Stomach (tissue), 4 donors: ENCODE measurements at regions not wholly inside any gene's neighbourhood (a gene's known extent, or its start where the extent isn't known, plus 50 kb on each side); places are given as distances from the start of the nearest gene placed in this dataset.

ENCODE experiments used
- EP300 ChIP-seq: sonication (generic); formaldehyde crosslinking; IDR thresholded peaks from one replicate; pipeline ENCODE4 v1.6.1; 2017; ENCODE audit warnings: antibody characterized with exemption
- TF ChIP-seq, protein P1 (sequence below), 7 experiments: fragments of 450-650 bp in 4 of 7; fragments of 200-600 bp in 3 of 7; sonication (generic) in 3 of 7; IDR thresholded peaks; one replicate each; pipeline ENCODE4 v1.5.1; 2016 to 2019; ENCODE audit warnings: antibody characterized with exemption in 7 of 7, control low read depth in 2 of 7, mild to moderate bottlenecking in 1 of 7

DNA sequence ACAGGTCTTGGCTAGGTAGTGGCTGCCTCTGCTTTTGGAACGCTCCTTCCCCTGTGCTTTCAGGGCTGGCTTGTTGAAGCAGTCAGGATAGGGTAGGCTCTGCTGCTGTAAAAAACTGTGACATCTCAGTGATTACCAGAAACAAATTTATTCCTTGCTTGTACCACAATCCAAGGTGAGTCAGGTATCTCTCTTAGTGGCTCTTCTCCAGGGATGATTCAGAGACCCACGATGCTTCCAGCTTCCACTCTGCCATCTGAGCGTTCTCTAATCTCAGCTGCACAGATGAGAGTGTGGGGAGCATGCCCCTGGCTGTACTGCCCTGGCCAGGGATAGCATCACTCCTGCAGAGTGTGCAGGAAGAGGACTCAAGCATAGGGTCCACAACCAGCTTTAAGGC is 174.9 kb downstream of the VAPA start:
- TF ChIP-seq, protein P1, sequence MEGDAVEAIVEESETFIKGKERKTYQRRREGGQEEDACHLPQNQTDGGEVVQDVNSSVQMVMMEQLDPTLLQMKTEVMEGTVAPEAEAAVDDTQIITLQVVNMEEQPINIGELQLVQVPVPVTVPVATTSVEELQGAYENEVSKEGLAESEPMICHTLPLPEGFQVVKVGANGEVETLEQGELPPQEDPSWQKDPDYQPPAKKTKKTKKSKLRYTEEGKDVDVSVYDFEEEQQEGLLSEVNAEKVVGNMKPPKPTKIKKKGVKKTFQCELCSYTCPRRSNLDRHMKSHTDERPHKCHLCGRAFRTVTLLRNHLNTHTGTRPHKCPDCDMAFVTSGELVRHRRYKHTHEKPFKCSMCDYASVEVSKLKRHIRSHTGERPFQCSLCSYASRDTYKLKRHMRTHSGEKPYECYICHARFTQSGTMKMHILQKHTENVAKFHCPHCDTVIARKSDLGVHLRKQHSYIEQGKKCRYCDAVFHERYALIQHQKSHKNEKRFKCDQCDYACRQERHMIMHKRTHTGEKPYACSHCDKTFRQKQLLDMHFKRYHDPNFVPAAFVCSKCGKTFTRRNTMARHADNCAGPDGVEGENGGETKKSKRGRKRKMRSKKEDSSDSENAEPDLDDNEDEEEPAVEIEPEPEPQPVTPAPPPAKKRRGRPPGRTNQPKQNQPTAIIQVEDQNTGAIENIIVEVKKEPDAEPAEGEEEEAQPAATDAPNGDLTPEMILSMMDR (IDR thresholded peaks at IDR 0.05): no peak
- no peak for TF ChIP-seq EP300
